Keratinocyte (primary cell): ENCODE measurements at regions not wholly inside any gene's neighbourhood (a gene's known extent, or its start where the extent isn't known, plus 50 kb on each side); places are given as distances from the start of the nearest gene placed in this dataset.

ENCODE experiments used
- DNase-seq: peaks from one replicate; pipeline ENCODE4 v3.0.0-alpha.2; 2011; ENCODE audit warnings: low read depth, missing footprints, low spot score
- FAIRE-seq: peaks from 2 replicates; lab custom pipeline; 2011; peaks lifted over from hg19 to GRCh38; lab: Jason Lieb, UNC
- H2AFZ ChIP-seq: 2 replicates; pipeline ENCODE4 v1.6.0; 2012; ENCODE audit warnings: low read length, control low read depth, inconsistent platforms; ENCODE audit not compliant: control insufficient read depth
- H3K27ac ChIP-seq: 2 replicates; pipeline ENCODE4 v1.5.1; 2011; ENCODE audit warnings: low read length; ENCODE audit not compliant: control insufficient read depth, insufficient read depth
- H3K27me3 ChIP-seq: 3 replicates; pipeline ENCODE4 v1.6.0; 2011; ENCODE audit warnings: low read length; ENCODE audit not compliant: control insufficient read depth, insufficient read depth; ENCODE audit errors: extremely low read depth
- H3K36me3 ChIP-seq, 2 experiments: 2 replicates in 1 of 2; 3 replicates in 1 of 2; pipeline ENCODE4 v1.5.1; 2011; ENCODE audit warnings: low read length in 2 of 2, mild to moderate bottlenecking in 1 of 2; ENCODE audit not compliant: control insufficient read depth in 2 of 2, insufficient read depth in 2 of 2; ENCODE audit errors: extremely low read depth in 1 of 2
- H3K4me1 ChIP-seq: 3 replicates; pipeline ENCODE4 v1.5.1; 2011; ENCODE audit warnings: low read length; ENCODE audit not compliant: control insufficient read depth, insufficient read depth; ENCODE audit errors: extremely low read depth
- H3K4me2 ChIP-seq: 3 replicates; pipeline ENCODE4 v1.6.0; 2011; ENCODE audit warnings: low read depth, low read length; ENCODE audit not compliant: control insufficient read depth, insufficient read depth; ENCODE audit errors: extremely low read depth
- H3K4me3 ChIP-seq, 3 experiments: fragments of 200-600 bp in 1 of 3; sonication (generic) in 1 of 3; 2 replicates in 2 of 3; 3 replicates in 1 of 3; pipeline ENCODE4 v1.5.1; 2011 to 2016; ENCODE audit warnings: low read length in 3 of 3, mild to moderate bottlenecking in 3 of 3, control low read depth in 2 of 3, inconsistent platforms in 1 of 3, low read depth in 1 of 3, mixed read lengths in 1 of 3, mixed run types in 1 of 3, moderate library complexity in 1 of 3; ENCODE audit not compliant: control insufficient read depth in 2 of 3, insufficient read depth in 2 of 3; ENCODE audit errors: extremely low read depth in 1 of 3
- H3K79me2 ChIP-seq: 2 replicates; pipeline ENCODE4 v1.6.0; 2012; ENCODE audit warnings: low read length; ENCODE audit not compliant: control insufficient read depth, insufficient read depth
- H3K9ac ChIP-seq: 3 replicates; pipeline ENCODE4 v1.6.0; 2011; ENCODE audit warnings: low read length; ENCODE audit not compliant: control insufficient read depth, insufficient read depth; ENCODE audit errors: extremely low read depth
- H3K9me1 ChIP-seq: 3 replicates; pipeline ENCODE4 v1.6.0; 2011; ENCODE audit warnings: low read length; ENCODE audit not compliant: control insufficient read depth, insufficient read depth; ENCODE audit errors: extremely low read depth
- H3K9me3 ChIP-seq: 2 replicates; pipeline ENCODE4 v1.5.1; 2012; ENCODE audit warnings: low read depth, low read length; ENCODE audit not compliant: control insufficient read depth
- H4K20me1 ChIP-seq: 3 replicates; pipeline ENCODE4 v1.6.0; 2011; ENCODE audit warnings: low read length; ENCODE audit not compliant: control insufficient read depth, insufficient read depth; ENCODE audit errors: extremely low read depth
- CTCF ChIP-seq, 3 experiments: IDR thresholded peaks in 1 of 3; conservative IDR thresholded peaks in 1 of 3; optimal IDR thresholded peaks in 1 of 3; 2 replicates in 2 of 3; 3 replicates in 1 of 3; pipeline versions ENCODE3 to v1.5.1; 2011; ENCODE audit warnings: low read length in 3 of 3, mild to moderate bottlenecking in 3 of 3, moderate library complexity in 2 of 3, control low read depth in 1 of 3, inconsistent platforms in 1 of 3; ENCODE audit not compliant: insufficient read depth in 2 of 3; ENCODE audit errors: extremely low read depth in 1 of 3
- EZH2 ChIP-seq: IDR thresholded peaks from one replicate; pipeline ENCODE4 v1.6.1; 2012; ENCODE audit warnings: inconsistent platforms, mild to moderate bottlenecking, low read length, moderate library complexity
- dilution Hi-C: fragments of 300-500 bp; cut with MboI; formaldehyde crosslinking; loops from one replicate; pipeline ENCODE4 v1.7.0; 2020; ENCODE audit warnings: low sequenced_read_pairs; ENCODE audit not compliant: extremely low pct_ligation_motif_present

GRCh38 chr2:181762000-181762399 lies 81.7 kb upstream of the NEUROD1 start:
- H3K27me3 ChIP-seq = no peaks in the 10 kb centered on the region
- no peaks in the 10 kb centered on the region for H3K9me3 ChIP-seq
- no peaks in the 10 kb centered on the region for H4K20me1 ChIP-seq
- no peak overlapping the region for H2AFZ ChIP-seq
- H3K4me3 ChIP-seq = no peak overlapping the region
- no peaks in the 10 kb centered on the region for H3K4me1 ChIP-seq
- dilution Hi-C loops = no loop called here
- H3K9ac ChIP-seq = no peak overlapping the region
- H3K9me1 ChIP-seq = no peaks in the 10 kb centered on the region
- no peak for TF ChIP-seq CTCF (optimal IDR thresholded peaks at IDR 0.05 in 1 of 3, IDR thresholded peaks at IDR 0.05 in 1 of 3, conservative IDR thresholded peaks at IDR 0.05 in 1 of 3; ENCODE audit: extremely low read depth in 1 of 3, insufficient read depth in 2 of 3, low read length in 3 of 3)
- no peak for TF ChIP-seq EZH2
- no peaks in the 10 kb centered on the region for H3K79me2 ChIP-seq
- no peak for DNase-seq
- H3K4me2 ChIP-seq = no peak overlapping the region
- no peak overlapping the region for H3K27ac ChIP-seq
- no peaks in the 10 kb centered on the region for H3K36me3 ChIP-seq
- no peak for FAIRE-seq

- H4K20me1 ChIP-seq = no peaks in the 10 kb centered on the region
- H3K27ac ChIP-seq = no peak overlapping the region
- H2AFZ ChIP-seq = no peak overlapping the region
- dilution Hi-C loops = no loop called here
- no peak overlapping the region for H3K4me3 ChIP-seq
- H3K9me1 ChIP-seq = no peaks in the 10 kb centered on the region
- TF ChIP-seq EZH2 (no peak), CTCF (optimal IDR thresholded peaks at IDR 0.05 in 1 of 3, IDR thresholded peaks at IDR 0.05 in 1 of 3, conservative IDR thresholded peaks at IDR 0.05 in 1 of 3; ENCODE audit: extremely low read depth in 1 of 3, insufficient read depth in 2 of 3, low read length in 3 of 3) (no peak)
- H3K4me2 ChIP-seq = no peak overlapping the region
- H3K27me3 ChIP-seq = no peaks in the 10 kb centered on the region
- DNase-seq (no peak), FAIRE-seq (no peak)
- H3K36me3 ChIP-seq = no peaks in the 10 kb centered on the region
- no peak overlapping the region for H3K9ac ChIP-seq
- H3K4me1 ChIP-seq = no peaks in the 10 kb centered on the region
- H3K79me2 ChIP-seq = no peaks in the 10 kb centered on the region
- no peaks in the 10 kb centered on the region for H3K9me3 ChIP-seq
Observed at GRCh38 chr2:181762848-181763247, 82.5 kb upstream of the NEUROD1 start.
